ENCODE measurements at regions not wholly inside any gene's neighbourhood (a gene's known extent, or its start where the extent isn't known, plus 50 kb on each side); places are given as distances from the start of the nearest gene placed in this dataset.

GRCh38 chr2:8195784-8196183 lies 486.1 kb upstream of the ID2 start:
- no peak for TF ChIP-seq POLR2A (IDR thresholded peaks at IDR 0.05)
- TF ChIP-seq CTCF (IDR thresholded peaks at IDR 0.05 in 4 of 5, conservative IDR thresholded peaks at IDR 0.05 in 1 of 5), result no peak
- intact Hi-C loops (cut with DNase I; ENCODE audit: low total_unique reads) (no loop called here), in situ Hi-C loops (cut with MboI; ENCODE audit: low sequenced_read_pairs in 4 of 4) (no loop called here)

GRCh38 chr2:8196316-8196715 lies 485.5 kb upstream of the ID2 start:
- Histone ChIP-seq H3K36me3 (no peaks in the 10 kb centered on the region), H3K27ac (no peak overlapping the region), H3K9me3 (no peaks in the 10 kb centered on the region), H3K27me3 (no peaks in the 10 kb centered on the region), H3K4me3 (no peak overlapping the region), H3K4me1 (no peaks in the 10 kb centered on the region)
- in situ Hi-C loops (cut with MboI; ENCODE audit: low sequenced_read_pairs in 4 of 4), result no loop called here
- no peak for ATAC-seq
- intact Hi-C loops (cut with DNase I; ENCODE audit: low total_unique reads), result no loop called here
- TF ChIP-seq CTCF (IDR thresholded peaks at IDR 0.05 in 4 of 5, conservative IDR thresholded peaks at IDR 0.05 in 1 of 5) (no peak), POLR2A (IDR thresholded peaks at IDR 0.05) (no peak)
- DNase-seq, result no peak

More at GRCh38 chr2:8195784-8196183, 486.1 kb upstream of the ID2 start:
- Histone ChIP-seq H3K4me1 (no peaks in the 10 kb centered on the region), H3K9me3 (no peaks in the 10 kb centered on the region), H3K4me3 (no peak overlapping the region), H3K36me3 (no peaks in the 10 kb centered on the region), H3K27me3 (no peaks in the 10 kb centered on the region), H3K27ac (no peak overlapping the region)
- ATAC-seq (no peak), DNase-seq (no peak)

GRCh38 chr2:8197101-8197500 lies 484.8 kb upstream of the ID2 start:
- TF ChIP-seq CTCF (IDR thresholded peaks at IDR 0.05 in 4 of 5, conservative IDR thresholded peaks at IDR 0.05 in 1 of 5) (no peak), POLR2A (IDR thresholded peaks at IDR 0.05) (no peak)
- intact Hi-C loops (cut with DNase I; ENCODE audit: low total_unique reads) (no loop called here), in situ Hi-C loops (cut with MboI; ENCODE audit: low sequenced_read_pairs in 4 of 4) (no loop called here)
- Histone ChIP-seq H3K27me3 (no peaks in the 10 kb centered on the region), H3K4me1 (no peaks in the 10 kb centered on the region), H3K4me3 (no peak overlapping the region), H3K36me3 (no peaks in the 10 kb centered on the region), H3K27ac (no peak overlapping the region), H3K9me3 (no peaks in the 10 kb centered on the region)
- DNase-seq (no peak), ATAC-seq (no peak)

- H3K36me3 ChIP-seq, result no peaks in the 10 kb centered on the region
- no peak overlapping the region for H3K27ac ChIP-seq
- no peaks in the 10 kb centered on the region for H3K9me3 ChIP-seq
- intact Hi-C loops (cut with DNase I; ENCODE audit: low total_unique reads), result no loop called here
- TF ChIP-seq POLR2A (IDR thresholded peaks at IDR 0.05) (no peak), CTCF (IDR thresholded peaks at IDR 0.05 in 4 of 5, conservative IDR thresholded peaks at IDR 0.05 in 1 of 5) (no peak)
- in situ Hi-C loops (cut with MboI; ENCODE audit: low sequenced_read_pairs in 4 of 4), result no loop called here
- no peak for ATAC-seq
- H3K4me1 ChIP-seq, result no peaks in the 10 kb centered on the region
- no peaks in the 10 kb centered on the region for H3K27me3 ChIP-seq
- no peak for DNase-seq
- no peak overlapping the region for H3K4me3 ChIP-seq
Measured at GRCh38 chr2:8197825-8198224, 484.0 kb upstream of the ID2 start.

- Histone ChIP-seq H3K9me3 (no peaks in the 10 kb centered on the region), H3K4me3 (no peak overlapping the region), H3K27ac (no peak overlapping the region), H3K36me3 (no peaks in the 10 kb centered on the region), H3K4me1 (no peaks in the 10 kb centered on the region), H3K27me3 (no peaks in the 10 kb centered on the region)
- intact Hi-C loops (cut with DNase I; ENCODE audit: low total_unique reads) (no loop called here), in situ Hi-C loops (cut with MboI; ENCODE audit: low sequenced_read_pairs in 4 of 4) (no loop called here)
- TF ChIP-seq CTCF (IDR thresholded peaks at IDR 0.05 in 4 of 5, conservative IDR thresholded peaks at IDR 0.05 in 1 of 5), result no peak
- no peak for TF ChIP-seq POLR2A (IDR thresholded peaks at IDR 0.05)
- no peak for DNase-seq
- no peak for ATAC-seq
Measured at GRCh38 chr2:8198766-8199382, 483.0 kb upstream of the ID2 start.
